Hematopoietic multipotent progenitor cell treated with erythropoietin and hydrocortisone succinate and interleukin-3 and kit ligand, for 17 days (in vitro differentiated cells): ENCODE measurements at regions not wholly inside any gene's neighbourhood (a gene's known extent, or its start where the extent isn't known, plus 50 kb on each side); places are given as distances from the start of the nearest gene placed in this dataset.

Experiments
- DNase-seq: peaks from one replicate; pipeline ENCODE4 v3.0.0-alpha.2; 2015; ENCODE audit warnings: low spot score

DNA sequence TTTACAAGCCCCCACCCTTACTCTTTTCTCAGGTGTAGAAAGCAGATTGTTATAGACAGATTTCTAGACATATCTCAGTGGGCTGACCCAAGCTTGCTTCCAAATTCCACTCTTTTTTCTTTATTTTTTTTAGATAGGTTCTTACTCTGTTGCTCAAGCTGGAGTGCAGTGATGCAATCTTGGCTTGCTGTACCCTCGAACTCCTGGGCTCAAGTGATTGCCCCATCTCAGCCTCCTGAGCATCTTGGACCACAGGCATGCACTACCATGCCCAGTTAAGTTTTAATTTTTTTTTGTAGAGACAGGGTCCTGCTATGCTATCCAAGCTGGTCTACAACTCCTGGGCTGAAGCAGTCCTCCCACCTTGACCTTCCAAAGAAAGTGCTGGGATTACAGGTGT is 53.5 kb upstream of the ADAMTS9 start:
- DNase-seq: no peak

DNA sequence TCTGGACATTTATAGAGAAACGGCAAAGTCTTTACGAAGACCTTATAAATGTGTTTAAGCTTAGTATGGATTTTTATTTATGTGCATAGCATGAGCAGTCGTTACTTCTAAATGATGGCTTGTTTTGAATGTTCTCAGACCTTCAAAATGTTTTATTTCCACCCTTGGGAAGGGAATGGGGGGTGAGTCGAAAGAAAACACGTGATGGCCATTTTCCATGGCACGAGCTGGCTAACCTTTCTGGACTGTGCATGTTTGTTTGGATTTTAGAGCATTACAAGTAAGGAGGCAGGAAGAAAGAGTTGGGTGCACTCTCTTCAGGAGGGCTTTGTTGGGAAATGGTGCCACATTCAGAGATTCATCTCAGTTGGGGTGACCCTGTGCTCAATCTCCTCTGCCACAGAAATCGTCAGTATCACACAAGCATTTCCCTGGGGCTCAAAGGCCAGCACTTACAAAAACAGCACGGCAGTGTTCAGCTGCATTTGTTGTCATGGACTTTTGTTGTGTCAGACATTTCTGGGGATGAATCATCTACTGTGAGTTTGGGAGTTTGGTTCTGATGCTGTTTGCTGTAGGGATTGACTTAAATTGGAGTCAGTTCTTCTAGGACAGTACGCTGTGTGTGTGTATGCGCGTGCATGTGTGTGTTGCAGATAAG is 52.3 kb upstream of the ADAMTS9 start:
- no peak for DNase-seq
